C1 segment of cervical spinal cord (tissue), 14 donors: ENCODE measurements at regions not wholly inside any gene's neighbourhood (a gene's known extent, or its start where the extent isn't known, plus 50 kb on each side); places are given as distances from the start of the nearest gene placed in this dataset.
A peak's percentile ranks its signal among the peaks of the same experiment; 100 is the strongest.

ENCODE experiments used
- DNase-seq, 14 donors: peaks; one replicate each; lab custom pipeline; 2025; lab: John Stamatoyannopoulos, UW

DNA sequence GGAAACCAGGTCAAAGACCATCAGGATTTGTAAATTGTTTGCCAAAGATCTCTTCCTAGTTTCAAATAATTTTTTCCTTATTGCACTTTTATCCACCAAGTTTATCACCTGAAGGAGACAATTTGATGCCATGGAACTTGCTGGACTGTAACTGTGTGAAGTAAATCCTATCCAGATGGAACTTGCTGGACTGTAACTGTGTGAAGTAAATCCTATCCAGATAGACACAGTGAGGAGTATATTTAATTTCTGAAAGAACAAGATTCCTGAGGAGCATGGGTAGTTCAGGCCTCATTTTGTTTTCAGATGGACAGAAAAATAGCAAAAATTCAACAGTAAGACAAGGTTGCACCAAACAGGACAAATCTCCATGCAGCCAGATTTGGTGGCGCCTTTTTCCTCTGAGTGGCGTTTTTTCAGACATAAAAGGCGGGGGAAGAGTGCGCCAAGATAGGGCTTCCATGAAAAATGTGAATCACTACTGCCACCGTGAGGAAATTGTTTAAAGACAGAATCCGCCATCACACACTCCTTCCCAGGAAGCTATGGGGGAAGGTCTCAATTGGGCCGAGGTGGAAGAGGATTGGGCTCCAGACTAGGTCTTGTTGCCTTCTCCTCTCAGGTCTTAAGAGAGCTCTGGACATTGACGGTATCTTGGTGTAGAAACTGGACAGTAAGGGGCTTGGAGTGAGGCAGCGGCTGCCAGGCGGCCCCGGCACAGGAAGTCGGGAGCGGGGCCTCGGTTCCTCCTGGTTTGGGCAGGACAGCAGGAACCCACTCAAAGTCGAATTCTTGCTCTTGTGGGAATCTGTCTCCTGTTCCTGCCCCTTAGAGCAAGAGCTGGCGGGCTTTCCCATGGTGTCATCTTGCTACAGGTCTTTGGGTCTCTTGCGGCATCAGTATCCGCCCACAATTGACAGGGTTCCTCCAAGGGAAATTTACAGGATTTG, 234.7 kb downstream of the OR13H1 start:
- DNase-seq: peak in 8 of 14 donors; percentile 43 to 71 (median 52)

DNA sequence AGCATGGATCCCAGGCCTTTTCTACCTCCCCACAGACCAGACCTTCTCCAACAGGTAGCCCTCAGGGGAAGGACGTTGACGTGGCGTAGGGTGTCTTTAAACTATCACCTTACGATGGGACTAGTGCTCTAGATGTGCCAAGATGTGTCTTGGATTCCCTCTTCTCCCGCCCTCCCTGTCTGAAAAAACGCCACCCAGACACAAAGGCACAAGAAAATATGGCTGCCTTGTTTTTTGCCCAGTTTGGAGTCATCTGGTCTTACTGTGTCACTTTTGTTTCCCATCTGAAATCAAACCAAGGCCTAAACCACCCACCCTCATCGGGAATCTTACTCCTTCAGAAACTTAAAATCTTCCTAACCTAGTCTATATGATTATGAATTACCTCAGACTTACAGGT, 235.4 kb downstream of the OR13H1 start:
- DNase-seq: no peak

DNA sequence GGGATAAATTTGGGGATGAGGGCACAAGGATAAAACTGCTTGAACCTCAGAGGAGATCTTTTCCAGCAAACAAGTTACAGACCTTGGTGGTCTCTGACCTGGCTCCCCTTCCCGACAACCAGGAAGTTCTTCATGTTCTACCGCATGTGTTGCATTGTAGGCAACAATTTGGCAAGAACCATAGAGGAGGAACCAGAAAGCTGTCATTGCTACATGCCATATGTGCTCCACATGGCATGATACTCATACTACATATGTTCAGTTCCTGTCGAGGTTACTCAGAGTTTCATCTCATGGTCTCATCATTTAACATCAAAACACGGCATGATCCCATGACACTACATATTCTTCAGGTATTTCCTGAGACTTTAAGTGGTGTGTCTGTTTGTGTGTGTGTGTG, 235.9 kb downstream of the OR13H1 start:
- DNase-seq: no peak

DNA sequence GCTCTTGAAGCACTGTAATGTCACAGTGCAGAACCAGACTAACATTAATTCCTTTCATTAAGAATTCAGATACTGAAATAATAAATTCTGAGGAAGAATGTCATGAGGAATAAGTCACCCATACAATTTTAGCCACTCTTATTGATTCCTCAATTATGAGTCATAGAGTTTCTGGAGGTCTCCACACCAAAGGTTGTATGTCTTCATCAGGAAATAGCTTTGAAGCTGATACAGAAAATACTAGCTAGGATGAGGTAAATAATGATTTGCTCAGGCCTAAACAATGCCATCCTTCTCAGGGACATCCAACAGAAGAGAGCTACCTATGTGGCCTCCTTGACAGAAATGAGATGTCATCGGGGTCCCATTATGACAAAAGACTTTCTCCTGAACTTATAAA, 238.8 kb downstream of the OR13H1 start:
- DNase-seq: no peak

DNA sequence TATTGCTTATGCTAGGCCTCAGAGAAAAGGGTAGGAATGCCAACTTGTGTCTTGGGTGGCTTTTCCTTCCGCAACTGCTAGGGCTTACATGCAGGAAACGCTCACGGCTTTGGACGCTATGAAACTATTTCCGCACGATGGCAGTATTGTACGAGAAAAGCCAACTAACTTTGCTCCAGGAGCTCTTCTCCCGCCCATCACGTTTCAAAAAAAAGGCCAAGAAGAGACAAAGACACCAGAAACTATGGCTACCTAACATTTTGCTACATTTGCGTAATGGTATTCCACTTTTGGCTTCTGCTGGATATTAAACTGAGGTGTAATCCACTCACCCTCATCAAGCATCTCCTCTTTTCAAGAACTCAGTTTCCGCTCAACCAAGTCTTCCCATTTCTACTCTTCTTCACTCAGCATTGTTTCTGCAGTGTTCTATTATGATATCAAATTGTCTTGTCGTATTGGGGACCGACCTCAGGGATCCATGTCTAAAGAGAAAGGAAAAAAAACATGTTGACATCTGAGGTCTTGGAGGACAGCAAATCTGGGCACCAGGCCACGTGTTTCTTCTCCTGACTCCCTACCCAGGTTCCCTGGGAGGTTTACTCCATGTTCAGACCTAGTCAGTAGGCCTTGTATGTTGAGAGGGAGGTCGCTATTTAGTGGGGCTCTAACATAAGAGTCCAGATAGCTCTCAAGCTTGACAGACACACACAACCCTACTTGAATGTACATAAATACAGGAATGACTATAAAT, 239.4 kb upstream of the STK26 start:
- peak in 8 of 14 donors; percentile 19 to 67 (median 49) for DNase-seq

DNA sequence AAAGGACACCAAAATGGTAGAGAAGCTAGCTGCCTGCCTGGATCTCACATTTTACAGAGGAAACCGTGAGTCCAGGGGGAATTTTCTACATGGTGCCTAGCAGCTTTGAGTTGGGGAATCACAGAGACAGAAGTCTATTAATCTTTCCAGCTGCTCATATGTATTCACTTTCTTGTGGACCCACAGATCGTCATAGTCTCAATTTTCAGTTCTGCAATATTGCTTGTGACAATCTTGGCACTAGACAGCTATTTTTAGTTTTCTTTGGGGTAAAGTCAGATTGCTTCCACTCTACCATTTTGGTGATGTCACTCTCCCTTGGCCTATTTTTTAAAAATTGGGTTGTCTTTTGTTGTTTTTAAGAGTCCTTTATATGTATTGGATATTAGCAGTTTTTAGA, 233.4 kb upstream of the STK26 start:
- DNase-seq: no peak

DNA sequence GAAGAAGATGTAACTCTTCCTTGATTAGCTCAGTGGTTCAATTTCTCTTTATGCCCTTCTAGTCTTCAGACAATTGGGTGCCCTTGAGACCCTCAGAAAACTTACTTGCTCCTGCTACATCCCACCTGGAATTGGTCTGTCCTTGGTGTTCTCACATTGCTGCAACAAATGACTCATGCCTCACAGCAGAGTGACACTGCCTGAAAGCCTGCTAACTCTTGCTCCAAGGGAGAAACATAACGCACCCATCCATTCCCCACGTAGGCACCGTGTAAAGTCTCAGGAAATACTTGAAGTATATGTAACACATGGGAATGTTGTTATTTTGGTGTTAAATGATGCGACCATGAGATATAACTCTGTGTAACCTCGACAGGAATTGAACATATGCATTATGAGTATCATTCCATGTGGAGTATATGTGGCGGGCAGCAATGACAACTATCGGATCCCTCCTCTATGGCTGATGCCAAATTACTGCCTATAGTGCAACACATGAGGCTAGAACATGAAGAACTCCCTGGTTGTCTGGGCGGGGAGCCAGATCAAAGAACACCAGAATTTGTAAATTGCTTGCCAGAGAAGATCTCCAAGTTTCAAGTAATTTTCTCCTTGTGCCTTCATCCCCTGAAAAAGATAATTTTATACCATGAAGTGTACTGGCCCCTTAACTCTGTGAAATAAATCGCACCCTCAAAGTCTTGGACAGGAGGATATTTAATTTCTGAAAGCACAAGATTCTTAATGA, 231.3 kb upstream of the STK26 start:
- peak in 1 of 14 donors; percentile 39 for DNase-seq

DNA sequence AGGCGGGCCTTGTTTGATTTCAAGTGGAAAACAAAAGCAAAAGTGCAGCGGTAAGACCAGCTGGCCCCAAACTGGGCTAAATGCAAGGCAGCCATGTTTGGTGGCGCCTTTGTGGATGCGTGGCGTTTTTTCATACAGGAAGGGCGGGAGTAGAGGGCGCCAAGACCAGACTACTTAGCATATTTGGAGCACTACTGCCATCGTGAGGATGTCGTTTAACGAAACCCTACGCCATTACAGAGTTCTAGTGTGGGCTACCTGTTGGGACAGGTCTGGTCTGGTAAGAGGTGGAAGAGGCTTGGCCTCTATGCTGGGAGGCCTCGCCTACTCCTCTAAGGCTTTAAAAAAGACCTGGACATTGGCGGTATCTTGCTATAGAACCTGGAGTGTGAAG, 230.7 kb upstream of the STK26 start:
- peak in 9 of 14 donors; percentile 22 to 88 (median 77) for DNase-seq

DNA sequence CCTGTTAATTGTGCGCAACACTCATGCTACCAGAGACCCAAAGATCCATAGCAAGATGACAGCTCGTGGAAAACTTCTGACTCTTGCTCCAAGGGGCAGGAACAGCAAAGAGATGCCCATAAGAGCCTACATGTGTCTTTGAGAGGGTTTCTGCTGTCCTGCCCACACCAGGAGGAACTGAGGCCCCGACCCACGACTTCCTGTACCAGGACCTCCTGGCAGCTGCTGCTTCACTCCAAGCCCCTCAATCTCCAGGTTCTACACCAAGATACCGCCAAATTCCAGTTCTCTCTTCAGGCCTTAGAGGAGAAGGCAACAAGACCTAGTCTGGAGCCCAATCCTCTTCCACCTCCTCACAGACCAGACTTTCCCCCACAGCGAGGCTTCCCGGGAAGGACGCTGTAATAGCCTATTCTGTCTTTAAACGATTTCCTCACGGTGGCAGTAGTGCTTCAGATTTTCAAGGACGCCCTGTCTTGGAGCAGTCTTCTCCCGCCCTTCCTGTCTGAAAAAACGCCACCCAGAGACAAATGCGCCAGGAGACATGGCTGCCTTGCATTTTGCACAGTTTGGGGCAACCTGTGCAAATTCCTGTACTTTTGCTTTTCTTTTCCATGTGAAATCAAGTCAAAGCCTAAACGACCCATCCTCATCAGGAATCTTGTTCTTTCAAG, 230.2 kb upstream of the STK26 start:
- peak in 9 of 14 donors; percentile 59 to 86 (median 72) for DNase-seq

DNA sequence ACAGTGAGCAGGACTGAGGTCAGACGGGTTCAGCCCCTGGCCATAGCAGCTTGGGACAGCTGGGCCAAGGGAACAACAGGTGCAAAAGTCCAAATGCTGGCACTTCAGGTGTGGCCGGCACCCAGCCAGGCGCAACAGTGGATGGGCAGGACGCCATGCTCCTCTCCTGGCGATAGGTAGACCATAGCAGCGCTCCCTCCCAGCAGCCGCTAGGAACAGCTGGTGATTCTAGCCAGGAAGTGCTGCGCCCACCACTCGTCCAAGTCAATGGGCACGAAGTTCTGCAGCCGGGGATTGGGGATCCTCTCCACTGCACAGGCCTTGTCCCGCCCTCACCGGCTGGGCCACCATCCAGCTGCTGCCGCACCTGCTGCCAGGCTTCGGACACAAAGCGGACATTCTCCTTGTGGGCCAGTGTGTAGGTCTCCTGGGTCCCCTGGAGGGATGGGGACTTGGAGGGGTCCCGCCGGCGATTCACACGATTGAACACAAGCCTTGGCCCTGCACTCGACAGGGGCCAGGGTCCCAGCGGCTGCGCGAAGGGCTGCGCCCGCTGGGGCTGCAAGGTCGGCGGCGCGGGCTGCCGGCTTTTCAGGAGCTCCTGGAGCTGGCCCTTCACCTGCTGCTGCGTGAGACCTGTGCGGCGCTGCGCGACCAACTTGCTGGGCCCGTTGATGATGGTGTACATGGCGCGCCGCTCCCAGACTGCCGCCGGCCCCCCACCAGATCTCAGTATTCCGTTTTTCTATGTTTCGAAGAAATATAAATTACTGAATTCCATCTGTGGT, 227.5 kb upstream of the STK26 start:
- no peak for DNase-seq

DNA sequence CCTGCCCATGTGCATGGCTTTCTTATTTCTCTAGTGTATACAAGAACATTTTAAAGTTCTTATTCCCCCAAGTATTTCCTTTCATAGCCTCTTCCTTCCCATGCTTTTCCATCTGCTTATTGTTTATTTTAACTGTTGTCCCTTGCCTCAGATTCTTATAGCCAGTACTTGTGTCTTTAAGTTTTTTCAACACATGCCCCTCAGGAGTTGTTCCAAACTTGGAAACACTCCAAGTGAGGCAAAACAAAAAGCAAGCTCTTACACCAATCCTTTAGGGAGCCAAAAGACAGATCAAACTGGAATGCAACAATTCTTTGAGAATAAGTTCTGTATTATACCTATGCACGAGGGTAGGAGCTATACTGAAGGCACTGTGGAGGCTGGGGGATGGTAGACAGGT, 222.0 kb upstream of the STK26 start:
- DNase-seq: no peak

DNA sequence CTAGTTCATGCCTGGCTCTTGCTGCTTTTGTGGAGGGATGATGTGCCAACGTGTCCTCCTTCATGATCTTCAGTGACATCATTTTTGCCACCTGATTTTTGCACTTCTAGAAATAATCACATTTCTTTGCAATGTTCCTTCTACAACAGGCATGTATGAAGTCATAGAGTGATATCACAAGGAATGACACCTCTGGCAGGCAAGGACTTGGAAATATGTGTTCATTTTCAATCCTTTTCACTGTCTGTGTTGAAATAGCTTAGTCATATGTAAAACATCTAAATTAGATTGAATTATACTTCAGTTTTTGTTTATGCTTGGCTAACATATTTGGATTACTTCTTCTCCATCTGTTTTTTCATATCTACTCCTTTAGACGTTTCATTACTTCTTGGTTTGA, 221.2 kb upstream of the STK26 start:
- DNase-seq: no peak

DNA sequence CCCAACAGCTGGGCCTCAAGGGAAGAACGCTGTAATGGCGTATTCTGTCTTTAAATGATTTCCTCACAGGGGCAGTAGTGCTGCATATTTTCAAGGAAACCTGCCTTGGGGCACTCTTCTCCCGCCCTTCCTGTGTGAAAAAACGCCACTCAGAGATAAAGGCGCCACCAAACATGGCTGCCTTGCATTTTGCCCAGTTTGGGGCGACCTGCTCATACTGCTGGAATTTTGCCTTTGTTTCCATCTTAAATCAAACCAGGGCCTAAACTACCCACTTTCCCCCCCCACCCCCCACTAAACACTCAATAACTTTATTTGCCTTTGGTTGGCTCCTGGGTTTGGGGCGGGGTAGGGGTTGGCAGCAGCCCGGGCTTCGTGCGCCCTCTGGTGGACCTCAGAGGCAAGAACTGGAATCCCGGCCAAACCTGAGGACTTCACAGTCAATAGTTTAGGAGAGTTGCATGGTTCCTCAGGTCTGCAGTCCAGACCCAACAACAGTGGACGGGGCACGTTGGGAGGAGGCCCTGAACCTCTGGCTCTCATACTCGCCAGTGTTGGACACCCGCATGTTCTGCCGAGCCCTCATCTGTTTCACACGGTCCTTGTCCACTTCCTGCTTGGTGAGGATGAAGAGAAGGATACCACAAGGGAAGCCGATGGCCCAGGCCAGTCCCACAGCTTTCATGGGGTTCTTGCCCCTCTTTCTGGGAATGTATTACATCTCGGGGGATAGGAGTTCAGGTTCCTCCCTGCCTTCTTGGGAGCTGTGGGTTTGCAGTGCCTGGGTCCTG, 220.1 kb upstream of the STK26 start:
- peak in 9 of 14 donors; percentile 41 to 88 (median 57) for DNase-seq

DNA sequence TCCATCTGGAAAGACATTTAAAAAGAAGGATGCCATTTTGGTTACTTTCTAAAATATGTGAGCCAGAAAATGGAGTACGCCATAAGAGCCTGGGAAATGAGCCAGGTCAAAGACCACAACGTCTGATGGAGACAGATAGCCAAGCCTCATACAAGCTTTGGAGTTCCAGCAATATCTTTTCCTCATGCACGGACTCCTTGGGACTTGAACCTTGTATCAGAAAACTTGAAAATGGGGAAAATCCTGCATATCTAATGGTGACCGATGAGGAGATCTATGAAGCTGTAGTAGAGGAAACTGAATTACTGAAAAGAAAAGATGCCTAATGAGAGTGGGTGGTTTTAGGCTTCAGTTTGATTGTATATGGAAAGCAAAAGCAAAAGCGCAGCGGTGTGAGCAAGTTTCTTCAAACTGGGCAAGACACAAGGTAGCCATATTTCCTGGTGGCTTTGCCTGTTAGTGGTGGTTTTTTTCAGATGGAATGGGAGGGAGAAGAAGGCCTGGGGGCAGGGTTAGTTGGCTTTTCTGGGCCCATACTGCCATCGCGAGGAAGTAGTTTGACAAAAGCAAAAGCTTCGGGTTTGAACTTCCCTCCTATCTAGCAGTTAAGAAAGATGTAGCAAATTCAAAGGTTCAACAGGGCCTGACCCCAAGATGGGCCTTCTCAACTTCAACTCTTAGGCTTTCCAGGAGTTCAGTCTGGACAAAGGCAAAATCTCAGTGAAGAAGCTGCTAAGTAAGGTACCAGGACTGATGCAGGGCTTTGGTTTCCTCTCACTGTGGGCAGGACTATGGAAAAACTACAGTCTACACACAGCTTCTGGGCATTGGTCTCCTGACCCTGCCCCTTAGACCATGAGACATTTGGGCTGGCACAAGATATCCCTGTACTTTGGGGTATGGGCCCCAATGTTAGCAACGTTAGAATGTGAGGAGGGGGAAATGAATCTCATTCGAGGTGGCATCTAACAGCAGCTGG, 210.0 kb upstream of the STK26 start:
- peak in 10 of 14 donors; percentile 2 to 85 (median 58) for DNase-seq

DNA sequence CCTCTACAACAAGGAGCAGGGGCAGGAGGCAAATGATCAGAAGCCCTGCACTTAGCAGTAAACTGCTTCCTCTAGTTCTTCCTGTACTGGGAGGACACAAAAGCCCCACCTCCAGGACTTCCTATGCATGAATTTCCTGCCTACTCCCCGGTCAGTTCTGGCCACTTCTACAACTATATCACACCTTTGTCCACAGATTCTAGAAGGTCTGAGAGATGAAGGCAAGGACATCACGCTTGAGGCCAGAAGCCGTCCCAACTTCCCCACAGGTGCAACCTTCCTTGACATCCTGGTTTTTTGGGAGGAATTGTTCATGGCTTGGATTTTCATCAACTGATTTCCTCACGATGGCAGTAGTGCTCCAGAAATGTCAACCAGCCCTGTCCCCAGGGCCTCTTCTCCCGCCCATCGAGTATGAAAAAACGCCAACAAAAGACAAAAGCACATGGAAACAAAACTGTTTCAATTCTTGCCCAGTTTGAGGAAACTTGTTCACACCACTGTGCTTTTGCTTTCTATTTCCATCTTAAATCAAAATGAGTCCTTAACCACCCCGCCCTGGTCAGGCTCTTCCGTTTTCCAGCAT, 206.5 kb upstream of the STK26 start:
- peak in 10 of 14 donors; percentile 4 to 86 (median 59) for DNase-seq

DNA sequence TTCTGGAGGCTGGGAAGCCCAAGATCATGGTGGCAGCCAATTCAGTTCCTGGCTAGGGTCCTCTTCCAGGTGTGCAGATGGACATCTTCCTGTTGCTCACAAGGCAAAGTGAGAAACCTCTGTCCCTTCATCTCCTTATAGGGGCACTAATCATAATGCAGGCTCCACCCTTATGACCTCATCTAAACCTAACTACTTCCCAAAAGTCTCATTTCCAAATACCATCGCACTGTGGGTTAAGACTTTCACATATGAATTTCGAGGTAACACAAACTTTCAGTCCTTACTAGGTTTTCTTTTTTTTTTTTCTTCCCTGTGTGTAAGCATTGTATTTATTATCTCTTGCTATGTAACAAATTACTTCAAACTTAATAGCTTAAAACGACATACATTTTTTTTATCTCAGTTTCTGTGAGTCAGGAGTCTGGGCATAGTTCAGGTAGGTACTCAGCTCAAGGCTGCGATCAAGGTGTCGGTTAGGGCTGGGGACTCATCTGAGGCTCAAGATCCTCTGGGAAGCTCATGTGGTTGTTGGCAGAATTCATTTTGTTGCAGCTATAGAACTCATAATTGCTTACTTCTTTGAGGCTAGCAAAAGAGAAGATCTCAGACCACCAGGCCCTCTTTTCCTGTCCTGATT, 204.7 kb upstream of the STK26 start:
- no peak for DNase-seq

DNA sequence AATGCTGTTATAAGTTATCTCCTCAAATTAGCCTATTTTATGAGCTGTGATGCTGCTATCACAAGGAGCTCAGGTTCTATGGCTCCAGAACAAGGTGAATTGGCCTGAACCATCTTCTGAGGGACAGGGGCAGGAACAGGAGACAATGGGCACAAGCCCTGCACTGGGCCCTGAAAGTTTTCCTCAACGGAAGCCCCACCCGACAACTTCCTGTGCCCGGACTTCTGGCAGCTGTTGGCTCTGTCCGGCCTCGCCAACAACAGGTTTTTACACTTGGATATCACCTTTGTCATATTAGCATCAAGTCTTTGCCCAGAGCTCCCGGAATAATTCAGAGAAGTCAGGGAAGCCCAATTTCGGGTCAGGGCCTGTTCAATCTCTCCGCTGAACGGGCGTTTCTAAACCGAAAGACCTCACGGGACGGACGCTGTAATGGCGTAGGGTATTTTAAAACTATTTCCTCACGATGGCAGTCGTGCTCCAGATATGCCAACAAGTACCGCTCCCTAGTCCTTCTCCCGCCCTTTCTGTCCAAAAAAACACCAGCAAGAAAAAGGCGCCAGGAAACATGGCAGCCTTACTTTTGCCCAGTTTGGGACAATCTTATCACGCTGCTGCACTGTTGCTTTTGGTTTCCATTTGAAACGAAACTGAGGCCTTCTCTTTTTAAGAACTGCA, 201.0 kb upstream of the STK26 start:
- peak in 10 of 14 donors; percentile 5 to 89 (median 74) for DNase-seq
